ENCODE measurements at regions not wholly inside any gene's neighbourhood (a gene's known extent, or its start where the extent isn't known, plus 50 kb on each side); places are given as distances from the start of the nearest gene placed in this dataset.

DNA sequence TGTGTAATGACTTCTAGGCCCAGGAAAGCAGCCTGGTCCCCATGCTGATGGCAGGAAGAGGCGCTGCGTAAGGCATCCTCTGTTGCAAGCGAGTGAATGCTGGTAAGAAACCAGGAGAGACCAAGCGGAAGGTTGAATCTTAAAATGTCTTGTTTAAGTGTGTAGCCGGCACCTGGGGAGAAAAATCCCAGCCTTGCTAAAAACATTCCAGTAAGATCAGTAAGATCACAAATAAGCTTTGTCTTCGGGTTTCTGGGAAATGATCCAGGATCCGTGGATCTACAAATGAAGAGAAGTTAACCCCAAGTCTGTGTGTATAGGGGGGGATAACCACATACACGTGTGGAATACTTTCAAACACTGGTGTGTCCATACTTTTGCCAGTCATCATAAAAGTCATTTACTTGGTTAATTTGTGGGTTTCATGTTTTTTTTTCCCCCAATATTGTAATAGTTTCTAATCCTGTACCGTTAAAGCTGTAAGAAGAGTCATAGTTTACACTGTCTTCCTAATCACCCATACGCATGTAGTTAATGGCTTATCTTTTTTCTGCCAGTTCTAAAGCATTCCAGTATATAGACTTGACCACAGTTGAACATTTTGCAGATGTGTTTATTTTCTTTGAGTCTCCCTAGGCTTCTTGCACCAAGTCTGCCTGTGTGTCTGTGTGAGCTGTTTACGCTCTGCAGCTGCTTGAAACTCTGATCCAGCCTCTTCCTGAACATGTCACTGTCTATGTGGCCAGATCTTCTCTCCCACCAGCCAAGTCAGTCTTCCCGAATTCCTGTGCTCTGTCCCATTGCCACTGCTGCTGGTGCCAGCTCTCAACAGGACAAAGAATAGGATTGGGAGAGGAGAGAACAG is 135.9 kb upstream of the ARL4C start:
- DNase-seq (ENCODE audit: low read depth): no peak
- H3K4me3 ChIP-seq (ENCODE audit: low read depth, low read length): no peak overlapping the region
- TF ChIP-seq, protein P1, sequence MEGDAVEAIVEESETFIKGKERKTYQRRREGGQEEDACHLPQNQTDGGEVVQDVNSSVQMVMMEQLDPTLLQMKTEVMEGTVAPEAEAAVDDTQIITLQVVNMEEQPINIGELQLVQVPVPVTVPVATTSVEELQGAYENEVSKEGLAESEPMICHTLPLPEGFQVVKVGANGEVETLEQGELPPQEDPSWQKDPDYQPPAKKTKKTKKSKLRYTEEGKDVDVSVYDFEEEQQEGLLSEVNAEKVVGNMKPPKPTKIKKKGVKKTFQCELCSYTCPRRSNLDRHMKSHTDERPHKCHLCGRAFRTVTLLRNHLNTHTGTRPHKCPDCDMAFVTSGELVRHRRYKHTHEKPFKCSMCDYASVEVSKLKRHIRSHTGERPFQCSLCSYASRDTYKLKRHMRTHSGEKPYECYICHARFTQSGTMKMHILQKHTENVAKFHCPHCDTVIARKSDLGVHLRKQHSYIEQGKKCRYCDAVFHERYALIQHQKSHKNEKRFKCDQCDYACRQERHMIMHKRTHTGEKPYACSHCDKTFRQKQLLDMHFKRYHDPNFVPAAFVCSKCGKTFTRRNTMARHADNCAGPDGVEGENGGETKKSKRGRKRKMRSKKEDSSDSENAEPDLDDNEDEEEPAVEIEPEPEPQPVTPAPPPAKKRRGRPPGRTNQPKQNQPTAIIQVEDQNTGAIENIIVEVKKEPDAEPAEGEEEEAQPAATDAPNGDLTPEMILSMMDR (IDR thresholded peaks at IDR 0.05; ENCODE audit: insufficient read depth, low read depth, low read length, missing control alignments): no peak

DNA sequence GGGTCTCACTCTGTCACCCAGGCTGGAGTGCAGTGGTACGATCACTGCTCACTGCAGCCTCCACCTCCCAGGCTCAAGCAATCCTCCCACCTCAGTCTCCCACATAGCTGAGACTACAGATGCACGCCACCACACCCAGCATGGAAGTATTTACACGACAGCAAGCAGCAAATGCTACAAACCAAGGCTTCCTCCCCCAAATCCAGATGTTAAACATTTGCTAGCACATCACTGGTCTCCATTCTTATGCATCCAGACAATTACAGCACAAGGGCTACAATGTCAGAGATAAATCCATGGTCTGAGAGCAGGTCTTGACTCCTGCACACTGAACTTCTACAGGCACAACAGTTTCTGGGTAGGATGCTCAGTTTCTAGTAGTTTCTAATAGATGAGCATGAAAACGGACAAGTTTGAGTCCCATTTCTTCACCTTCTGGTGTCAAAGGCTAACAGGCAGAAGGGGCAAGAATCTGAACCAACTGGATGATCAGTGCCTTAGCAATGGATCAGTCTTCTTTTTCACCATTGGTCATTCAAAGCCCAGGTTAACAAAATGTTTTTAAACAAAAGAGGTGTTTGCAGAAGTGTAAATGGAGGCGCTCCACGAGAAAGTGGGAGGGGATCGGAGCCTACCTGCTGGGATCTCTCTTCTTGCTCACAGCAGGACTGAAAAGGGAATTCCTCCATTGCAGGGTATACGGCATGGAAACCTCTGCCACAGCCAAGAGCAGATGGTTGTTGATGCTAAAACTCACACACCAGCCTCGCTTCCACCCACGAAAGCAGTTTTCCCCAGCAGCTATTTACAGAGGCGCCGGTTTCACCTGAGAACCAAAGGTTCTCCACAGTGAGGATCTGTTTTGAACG is 135.0 kb upstream of the ARL4C start:
- TF ChIP-seq, protein P1 (IDR thresholded peaks at IDR 0.05; ENCODE audit: insufficient read depth, low read depth, low read length, missing control alignments): no peak
- H3K4me3 ChIP-seq (ENCODE audit: low read depth, low read length): no peak overlapping the region
- no peak for DNase-seq (ENCODE audit: low read depth)

DNA sequence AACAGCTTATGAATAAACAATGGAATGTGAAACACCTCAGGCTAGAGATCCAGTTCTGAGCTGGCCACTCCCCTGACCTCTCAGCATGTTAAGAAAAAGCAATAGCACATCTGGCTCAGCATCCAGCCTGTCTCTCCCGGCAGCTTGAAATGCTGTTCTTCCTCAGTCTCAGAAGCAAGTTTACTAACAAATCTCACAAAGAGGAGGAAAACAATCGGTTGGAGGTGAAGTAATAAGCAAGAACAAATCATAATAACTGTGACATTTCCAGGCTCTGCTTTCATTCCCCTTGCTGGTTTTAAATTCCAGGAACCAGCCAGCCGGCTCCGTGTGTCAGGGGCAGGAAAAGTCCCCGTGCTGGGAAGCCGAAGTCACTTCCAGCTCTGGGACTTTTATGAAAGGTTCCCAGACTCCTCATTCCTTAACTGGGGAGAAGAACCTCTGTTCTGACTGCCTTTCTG is 133.9 kb upstream of the ARL4C start:
- TF ChIP-seq, protein P1 (IDR thresholded peaks at IDR 0.05; ENCODE audit: insufficient read depth, low read depth, low read length, missing control alignments): no peak
- no peak for DNase-seq (ENCODE audit: low read depth)

DNA sequence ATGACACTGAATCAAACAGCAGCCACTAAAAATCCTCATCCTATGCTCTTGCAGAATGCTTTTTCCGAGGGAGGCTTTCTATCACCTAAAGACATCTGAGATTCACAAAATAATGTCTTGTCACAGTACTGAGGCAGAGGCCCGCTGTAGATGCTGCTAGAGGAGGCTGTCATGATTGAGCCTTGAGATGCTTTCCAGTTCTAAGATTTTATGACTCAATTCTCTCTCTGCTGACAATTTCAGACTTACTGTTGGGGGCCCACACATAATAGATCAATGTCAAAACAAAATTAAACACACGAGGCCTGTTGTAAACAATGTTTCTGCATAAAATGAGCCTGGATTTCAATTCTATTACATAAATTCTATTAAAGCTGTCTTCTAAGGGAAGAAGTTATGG is 132.7 kb upstream of the ARL4C start:
- TF ChIP-seq, protein P1 (IDR thresholded peaks at IDR 0.05; ENCODE audit: insufficient read depth, low read depth, low read length, missing control alignments): no peak
- DNase-seq (ENCODE audit: low read depth): no peak
- H3K4me3 ChIP-seq (ENCODE audit: low read depth, low read length): no peak overlapping the region

More for the DNA sequence above, 133.9 kb upstream of the ARL4C start:
- H3K4me3 ChIP-seq (ENCODE audit: low read depth, low read length): no peak overlapping the region

DNA sequence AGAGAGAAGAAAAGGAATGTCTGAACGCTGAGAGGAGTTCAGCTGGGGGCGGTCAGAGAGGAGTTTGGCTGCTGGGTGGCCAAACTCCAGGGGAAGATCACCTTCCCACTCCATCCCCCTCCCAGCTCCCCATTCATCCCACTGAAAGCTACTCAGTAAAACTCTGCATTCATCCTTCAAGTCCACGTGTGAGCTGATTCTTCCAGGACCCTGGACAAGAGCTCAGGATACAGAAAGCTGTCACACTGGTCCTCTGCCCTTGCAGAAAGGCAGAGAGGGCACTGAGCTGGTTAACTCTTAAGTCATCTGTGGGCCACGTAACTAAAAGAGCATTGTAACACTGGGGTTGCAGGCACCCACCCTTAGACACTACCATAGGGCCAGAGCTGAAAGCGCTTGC is 132.1 kb upstream of the ARL4C start:
- no peak overlapping the region for H3K4me3 ChIP-seq (ENCODE audit: low read depth, low read length)

DNA sequence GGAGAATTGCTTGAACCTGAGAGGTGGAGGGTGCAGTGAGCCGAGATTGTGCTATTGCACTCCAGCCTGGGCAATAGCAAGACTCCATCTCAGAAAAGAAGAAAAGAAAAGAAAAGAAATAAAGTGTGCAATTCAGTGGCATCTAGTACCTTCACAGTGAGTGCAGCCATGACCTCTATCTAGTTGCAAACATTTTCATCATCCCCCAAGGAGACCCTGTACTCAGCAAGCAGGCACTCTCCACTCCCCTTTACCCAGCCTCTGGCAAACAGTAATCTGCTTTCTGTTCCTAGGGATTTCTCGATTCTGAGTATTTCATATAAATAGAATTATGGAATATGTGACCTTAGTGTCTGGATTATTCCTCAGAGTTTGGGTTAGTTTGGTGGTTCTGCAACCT is 130.4 kb upstream of the ARL4C start:
- TF ChIP-seq, protein P1 (IDR thresholded peaks at IDR 0.05; ENCODE audit: insufficient read depth, low read depth, low read length, missing control alignments): no peak
- H3K4me3 ChIP-seq (ENCODE audit: low read depth, low read length): no peak overlapping the region
- DNase-seq (ENCODE audit: low read depth): no peak

More for the DNA sequence above, 132.1 kb upstream of the ARL4C start:
- TF ChIP-seq, protein P1 (IDR thresholded peaks at IDR 0.05; ENCODE audit: insufficient read depth, low read depth, low read length, missing control alignments): no peak
- no peak for DNase-seq (ENCODE audit: low read depth)
